CD14-positive monocyte (primary cell): ENCODE measurements at regions not wholly inside any gene's neighbourhood (a gene's known extent, or its start where the extent isn't known, plus 50 kb on each side); places are given as distances from the start of the nearest gene placed in this dataset.

ENCODE experiments used
- DNase-seq, 3 donors: peaks; one replicate each; pipeline ENCODE4 v3.0.0-alpha.2; 2011 to 2022
- H2AFZ ChIP-seq: 2 replicates; pipeline ENCODE4 v1.6.0; 2012; ENCODE audit warnings: mild to moderate bottlenecking, low read depth, low read length, inconsistent platforms; ENCODE audit not compliant: insufficient read depth, poor library complexity, severe bottlenecking
- H3K27ac ChIP-seq, 2 donors: 1 replicate in 1 of 2; 2 replicates in 1 of 2; pipeline ENCODE4 v1.5.1; 2012 to 2013; ENCODE audit warnings: low read length in 2 of 2, control low read depth in 1 of 2, inconsistent platforms in 1 of 2, low read depth in 1 of 2, mild to moderate bottlenecking in 1 of 2
- H3K27me3 ChIP-seq, 2 donors: one replicate each; pipeline versions ENCODE4 v1.6.0 to v1.6.1; 2011 to 2013; ENCODE audit warnings: low read length in 2 of 2; ENCODE audit not compliant: control insufficient read depth in 2 of 2, insufficient read depth in 2 of 2
- H3K36me3 ChIP-seq, 2 donors: replicated peaks in 1 of 2; 1 replicate in 1 of 2; 2 replicates in 1 of 2; pipeline versions ENCODE4 v1.5.1 to v1.6.1; 2012 to 2013; ENCODE audit warnings: low read length in 2 of 2, control low read depth in 1 of 2, inconsistent platforms in 1 of 2, mild to moderate bottlenecking in 1 of 2; ENCODE audit not compliant: insufficient read depth in 2 of 2, control insufficient read depth in 1 of 2
- H3K4me1 ChIP-seq, 2 donors: 1 replicate in 1 of 2; 2 replicates in 1 of 2; pipeline versions ENCODE4 v1.5.1 to v1.6.1; 2012 to 2013; ENCODE audit warnings: low read length in 2 of 2, control low read depth in 1 of 2, inconsistent platforms in 1 of 2, mild to moderate bottlenecking in 1 of 2, moderate library complexity in 1 of 2; ENCODE audit not compliant: insufficient read depth in 2 of 2, control insufficient read depth in 1 of 2
- H3K4me2 ChIP-seq: replicated peaks from 2 replicates; pipeline ENCODE3; 2012; ENCODE audit warnings: low read length, moderate library complexity, mild to moderate bottlenecking; ENCODE audit not compliant: poor library complexity, severe bottlenecking; ENCODE audit errors: extremely low read depth
- H3K4me3 ChIP-seq, 3 experiments: fragments of 200-600 bp in 1 of 3; sonication (generic) in 1 of 3; replicated peaks in 1 of 3; 1 replicate in 2 of 3; 2 replicates in 1 of 3; pipeline ENCODE4 v1.5.1; 2011 to 2013; ENCODE audit warnings: low read length in 3 of 3, mild to moderate bottlenecking in 3 of 3, control low read depth in 2 of 3, low read depth in 2 of 3, inconsistent platforms in 1 of 3, moderate library complexity in 1 of 3
- H3K79me2 ChIP-seq: 2 replicates; pipeline ENCODE4 v1.6.0; 2012; ENCODE audit warnings: mild to moderate bottlenecking, control low read depth, inconsistent platforms, low read length, moderate library complexity; ENCODE audit not compliant: insufficient read depth
- H3K9ac ChIP-seq: 2 replicates; pipeline ENCODE4 v1.6.0; 2017; ENCODE audit warnings: low read length, mild to moderate bottlenecking; ENCODE audit not compliant: insufficient read depth, poor library complexity, severe bottlenecking
- H3K9me3 ChIP-seq, 2 donors: replicated peaks in 1 of 2; 1 replicate in 1 of 2; 2 replicates in 1 of 2; pipeline versions ENCODE4 v1.5.1 to v1.6.1; 2012 to 2013; ENCODE audit warnings: low read length in 2 of 2, control low read depth in 1 of 2; ENCODE audit not compliant: control insufficient read depth in 1 of 2, insufficient read depth in 1 of 2
- H4K20me1 ChIP-seq: 2 replicates; pipeline ENCODE4 v1.6.0; 2012; ENCODE audit warnings: mild to moderate bottlenecking, low read length, control low read depth, moderate library complexity; ENCODE audit not compliant: insufficient read depth
- H3K27ac Mint-ChIP-seq, 7 donors: one replicate each; pipeline ENCODE4 v1.8.0; 2020; ENCODE audit warnings: mild to moderate bottlenecking in 7 of 7, mixed read lengths in 7 of 7, moderate library complexity in 6 of 7, inconsistent platforms in 2 of 7
- H3K27me3 Mint-ChIP-seq, 3 donors: one replicate each; pipeline ENCODE4 v1.8.0; 2021 to 2022; ENCODE audit warnings: low read depth in 3 of 3, mild to moderate bottlenecking in 3 of 3, mixed read lengths in 3 of 3, moderate library complexity in 3 of 3, inconsistent platforms in 1 of 3
- H3K36me3 Mint-ChIP-seq, 2 donors: one replicate each; pipeline ENCODE4 v1.8.0; 2020; ENCODE audit warnings: mixed read lengths in 2 of 2, inconsistent platforms in 1 of 2, mild to moderate bottlenecking in 1 of 2
- H3K4me1 Mint-ChIP-seq: one replicate; pipeline ENCODE4 v1.8.0; 2020; ENCODE audit warnings: mild to moderate bottlenecking, mixed read lengths
- H3K4me3 Mint-ChIP-seq, 2 donors: one replicate each; pipeline ENCODE4 v1.8.0; 2020; ENCODE audit warnings: mild to moderate bottlenecking in 2 of 2, mixed read lengths in 2 of 2, moderate library complexity in 1 of 2
- H3K9me3 Mint-ChIP-seq, 7 donors: one replicate each; pipeline ENCODE4 v1.8.0; 2020 to 2022; ENCODE audit warnings: mixed read lengths in 7 of 7, mild to moderate bottlenecking in 6 of 7, moderate library complexity in 6 of 7, inconsistent platforms in 2 of 7
- WGBS: methylation state at CpG from one replicate; pipeline ENCODE4 v1.1.5; 2013; ENCODE audit warnings: missing lambda C conversion rate; ENCODE audit not compliant: insufficient coverage; 5-methylcytosine and 5-hydroxymethylcytosine counted together
- intact Hi-C, 2 donors: fragments of 100-400 bp; cut with micrococcal nuclease; formaldehyde crosslinking; loops; one replicate each; pipeline versions ENCODE4 v1.15.0 to v1.15.1; 2023
- TF ChIP-seq, protein P1 (sequence below): fragments of 200-600 bp; IDR thresholded peaks from one replicate; pipeline ENCODE4 v1.8.0; 2022; ENCODE audit warnings: antibody characterized with exemption, mild to moderate bottlenecking

DNA sequence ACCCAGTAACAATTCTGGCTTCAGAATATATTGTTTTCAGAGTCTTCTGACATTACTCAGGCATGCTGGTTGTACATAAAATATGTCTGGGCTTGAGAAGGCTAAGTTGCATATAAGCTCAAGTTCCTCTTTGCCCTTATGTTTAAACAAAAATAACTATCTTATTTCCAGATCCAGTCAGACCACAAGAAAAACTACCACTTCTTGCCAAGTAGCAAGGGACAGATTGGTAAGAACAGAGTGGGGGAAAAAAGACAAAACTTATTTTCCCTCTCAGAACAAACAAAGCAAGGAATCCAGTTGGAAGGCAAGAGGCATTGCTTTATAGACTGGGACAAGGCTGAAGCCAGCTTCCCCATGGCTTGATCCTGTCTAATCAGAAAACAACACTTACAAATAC, 1036.7 kb upstream of the CELF4 start:
- H4K20me1 ChIP-seq, result no peaks in the 10 kb centered on the region
- H3K27me3 ChIP-seq, result no peaks in the 10 kb centered on the region
- no peaks in the 10 kb centered on the region for H3K4me1 ChIP-seq
- Mint-ChIP-seq H3K4me1 (no peaks in the 10 kb centered on the region), H3K4me3 (no peak overlapping the region), H3K36me3 (no peaks in the 10 kb centered on the region), H3K9me3 (peaks cover 0 to 5% (median 0%) of the 10 kb centered on the region in 7 donors), H3K27ac (no peak overlapping the region), H3K27me3 (no peaks in the 10 kb centered on the region)
- TF ChIP-seq, protein P1, sequence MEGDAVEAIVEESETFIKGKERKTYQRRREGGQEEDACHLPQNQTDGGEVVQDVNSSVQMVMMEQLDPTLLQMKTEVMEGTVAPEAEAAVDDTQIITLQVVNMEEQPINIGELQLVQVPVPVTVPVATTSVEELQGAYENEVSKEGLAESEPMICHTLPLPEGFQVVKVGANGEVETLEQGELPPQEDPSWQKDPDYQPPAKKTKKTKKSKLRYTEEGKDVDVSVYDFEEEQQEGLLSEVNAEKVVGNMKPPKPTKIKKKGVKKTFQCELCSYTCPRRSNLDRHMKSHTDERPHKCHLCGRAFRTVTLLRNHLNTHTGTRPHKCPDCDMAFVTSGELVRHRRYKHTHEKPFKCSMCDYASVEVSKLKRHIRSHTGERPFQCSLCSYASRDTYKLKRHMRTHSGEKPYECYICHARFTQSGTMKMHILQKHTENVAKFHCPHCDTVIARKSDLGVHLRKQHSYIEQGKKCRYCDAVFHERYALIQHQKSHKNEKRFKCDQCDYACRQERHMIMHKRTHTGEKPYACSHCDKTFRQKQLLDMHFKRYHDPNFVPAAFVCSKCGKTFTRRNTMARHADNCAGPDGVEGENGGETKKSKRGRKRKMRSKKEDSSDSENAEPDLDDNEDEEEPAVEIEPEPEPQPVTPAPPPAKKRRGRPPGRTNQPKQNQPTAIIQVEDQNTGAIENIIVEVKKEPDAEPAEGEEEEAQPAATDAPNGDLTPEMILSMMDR, result no peak
- no peak for DNase-seq
- no peaks in the 10 kb centered on the region for H3K9me3 ChIP-seq
- intact Hi-C loops, result no loop called here
- H3K27ac ChIP-seq, result no peak overlapping the region
- no peak overlapping the region for H3K4me2 ChIP-seq
- H3K79me2 ChIP-seq, result no peaks in the 10 kb centered on the region
- H2AFZ ChIP-seq, result no peak overlapping the region
- no peak overlapping the region for H3K4me3 ChIP-seq
- no peaks in the 10 kb centered on the region for H3K36me3 ChIP-seq
- no peak overlapping the region for H3K9ac ChIP-seq

DNA sequence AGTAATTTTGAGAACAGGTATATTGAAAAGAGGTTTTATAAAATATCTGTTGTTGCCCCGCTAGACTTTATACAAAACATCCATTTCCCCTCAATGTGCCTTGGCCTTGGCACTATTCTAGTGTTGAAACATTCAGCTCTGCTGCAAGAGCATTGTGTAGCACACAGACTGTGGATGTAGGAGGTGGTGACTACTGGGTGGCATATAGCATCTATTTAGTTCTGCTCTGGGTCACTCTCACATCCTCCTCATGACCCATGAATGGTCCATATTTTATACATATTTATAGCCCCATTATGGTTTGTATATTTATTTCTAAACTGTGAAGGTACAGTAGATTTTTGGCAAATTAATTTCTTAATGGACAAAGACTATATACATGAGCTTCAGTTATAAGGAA, 1022.0 kb upstream of the CELF4 start:
- H3K4me2 ChIP-seq, result no peak overlapping the region
- DNase-seq, result no peak
- no peaks in the 10 kb centered on the region for H3K27me3 ChIP-seq
- Mint-ChIP-seq H3K27me3 (peaks cover 0 to 2% (median 0%) of the 10 kb centered on the region in 3 donors), H3K9me3 (peaks cover 0 to 6% (median 4%) of the 10 kb centered on the region in 7 donors), H3K4me3 (no peak overlapping the region), H3K4me1 (no peaks in the 10 kb centered on the region), H3K36me3 (no peaks in the 10 kb centered on the region), H3K27ac (no peak overlapping the region)
- TF ChIP-seq, protein P1, result no peak
- no peaks in the 10 kb centered on the region for H3K79me2 ChIP-seq
- intact Hi-C loops, result no loop called here
- no peak overlapping the region for H3K27ac ChIP-seq
- no peaks in the 10 kb centered on the region for H3K36me3 ChIP-seq
- no peak overlapping the region for H2AFZ ChIP-seq
- H3K9me3 ChIP-seq, result peaks cover 0 to 4% of the 10 kb centered on the region in 2 donors
- no peak overlapping the region for H3K4me3 ChIP-seq
- no peaks in the 10 kb centered on the region for H3K4me1 ChIP-seq
- H4K20me1 ChIP-seq, result no peaks in the 10 kb centered on the region
- H3K9ac ChIP-seq, result no peak overlapping the region
- WGBS, result no CpG with 5 or more reads among the region's 1 CpG
